DLD1 (cell line): ENCODE measurements at regions not wholly inside any gene's neighbourhood (a gene's known extent, or its start where the extent isn't known, plus 50 kb on each side); places are given as distances from the start of the nearest gene placed in this dataset.

Experiments used
- in situ Hi-C: cut with HindIII; loops from 2 replicates; pipeline ENCODE4 v1.10.0; 2017; ENCODE audit warnings: low sequenced_read_pairs

DNA sequence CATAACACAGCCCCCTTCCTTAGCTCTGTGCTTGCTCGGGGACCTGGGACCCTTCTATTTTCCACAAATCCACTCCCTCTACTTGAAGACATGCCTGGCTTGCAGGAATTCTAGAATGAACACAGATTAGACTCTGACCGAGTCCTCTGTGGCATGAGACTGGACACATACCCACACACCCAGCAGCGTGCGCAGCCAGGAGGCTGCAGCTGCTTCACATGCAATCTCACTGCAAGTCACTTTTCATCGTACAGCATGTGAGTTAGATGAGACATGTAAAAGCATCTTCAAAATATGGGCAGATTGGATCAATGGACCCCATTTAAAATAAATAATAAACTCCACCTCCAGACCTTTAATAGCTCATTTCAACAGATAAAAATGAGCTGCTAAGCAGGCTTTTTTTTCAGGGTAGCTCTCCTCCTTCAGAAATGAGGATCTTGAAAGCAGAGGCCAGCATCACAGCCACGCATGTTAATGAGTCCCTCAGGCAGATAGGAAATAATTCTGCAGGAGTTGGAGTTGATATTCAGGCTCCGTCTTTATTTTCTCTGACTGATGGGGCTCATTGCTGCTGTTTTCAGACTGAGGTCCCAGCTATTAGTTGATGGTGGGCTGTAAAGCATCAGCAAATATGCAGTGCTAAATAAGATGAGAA is 215.1 kb upstream of the GGTLC1 start:
- in situ Hi-C loops = no loop called here

DNA sequence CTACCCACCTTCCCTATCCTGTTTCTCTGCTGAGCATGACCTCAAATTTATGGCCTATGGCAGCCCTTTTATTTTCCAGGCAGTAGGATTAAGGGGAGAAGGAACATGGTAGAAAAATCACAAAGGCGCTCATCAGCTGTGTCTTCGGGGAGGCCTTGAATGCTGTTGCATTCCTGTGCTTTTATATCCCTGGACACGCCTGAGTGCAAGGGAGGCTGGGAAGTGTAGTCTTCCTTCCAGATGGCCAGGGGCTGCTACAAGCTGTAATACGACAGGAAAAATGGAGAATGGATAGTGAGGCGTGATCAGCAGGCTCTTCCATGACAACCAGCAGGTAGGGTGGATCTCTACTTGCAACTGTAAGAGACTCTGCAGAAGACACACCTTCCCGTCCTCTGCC is 210.9 kb upstream of the GGTLC1 start:
- in situ Hi-C loops = no loop called here

DNA sequence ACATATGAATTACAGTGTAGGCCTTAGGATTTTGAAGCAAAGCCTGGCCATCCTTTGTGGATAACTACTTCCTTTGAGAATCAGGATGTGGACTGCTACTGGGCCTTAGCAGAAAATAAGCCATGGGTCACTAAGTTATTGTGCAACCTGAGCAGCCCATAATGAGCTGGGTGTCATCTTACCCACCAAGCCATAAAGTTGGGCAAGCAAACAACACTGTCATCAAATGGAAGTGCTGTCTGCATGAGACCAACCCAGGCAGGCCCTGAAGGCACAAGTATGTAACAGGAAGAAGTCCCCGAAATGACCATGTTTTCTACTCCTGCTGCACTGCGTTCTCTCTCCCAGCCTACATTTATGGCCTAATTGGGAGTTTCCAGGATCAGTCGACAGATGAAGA is 205.6 kb upstream of the GGTLC1 start:
- in situ Hi-C loops = no loop called here

- in situ Hi-C loops = no loop called here
Observed at GRCh38 chr20:24190905-24191304, 202.3 kb upstream of the GGTLC1 start.

DNA sequence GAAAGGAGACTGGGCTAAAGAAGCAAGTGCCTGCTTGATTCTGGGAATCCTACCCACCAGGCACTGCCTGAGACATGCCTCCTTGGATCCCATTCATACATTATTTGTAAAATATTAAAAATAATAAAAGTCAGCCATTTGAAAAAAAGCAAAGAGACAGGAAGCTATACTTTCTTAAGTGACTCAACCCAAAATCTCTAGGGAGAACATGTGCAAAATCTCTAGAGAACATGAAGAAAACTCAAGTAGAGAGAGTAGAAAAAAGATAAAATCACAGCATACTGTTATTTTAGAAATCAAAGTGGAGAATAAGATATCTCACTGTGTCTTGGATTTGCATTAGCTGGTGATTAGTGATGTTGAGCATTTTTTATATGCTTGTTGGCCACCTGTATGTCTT is 197.2 kb upstream of the GGTLC1 start:
- in situ Hi-C loops = no loop called here

GRCh38 chr20:24181151-24181550 is 192.6 kb upstream of the GGTLC1 start:
- in situ Hi-C loops = no loop called here

- in situ Hi-C loops = no loop called here
Observed at GRCh38 chr20:24169256-24169655, 180.7 kb upstream of the GGTLC1 start.

- in situ Hi-C loops = no loop called here
Observed at GRCh38 chr20:24166412-24166811, 177.8 kb upstream of the GGTLC1 start.

GRCh38 chr20:24166123-24166381 is 177.5 kb upstream of the GGTLC1 start:
- in situ Hi-C loops = no loop called here

DNA sequence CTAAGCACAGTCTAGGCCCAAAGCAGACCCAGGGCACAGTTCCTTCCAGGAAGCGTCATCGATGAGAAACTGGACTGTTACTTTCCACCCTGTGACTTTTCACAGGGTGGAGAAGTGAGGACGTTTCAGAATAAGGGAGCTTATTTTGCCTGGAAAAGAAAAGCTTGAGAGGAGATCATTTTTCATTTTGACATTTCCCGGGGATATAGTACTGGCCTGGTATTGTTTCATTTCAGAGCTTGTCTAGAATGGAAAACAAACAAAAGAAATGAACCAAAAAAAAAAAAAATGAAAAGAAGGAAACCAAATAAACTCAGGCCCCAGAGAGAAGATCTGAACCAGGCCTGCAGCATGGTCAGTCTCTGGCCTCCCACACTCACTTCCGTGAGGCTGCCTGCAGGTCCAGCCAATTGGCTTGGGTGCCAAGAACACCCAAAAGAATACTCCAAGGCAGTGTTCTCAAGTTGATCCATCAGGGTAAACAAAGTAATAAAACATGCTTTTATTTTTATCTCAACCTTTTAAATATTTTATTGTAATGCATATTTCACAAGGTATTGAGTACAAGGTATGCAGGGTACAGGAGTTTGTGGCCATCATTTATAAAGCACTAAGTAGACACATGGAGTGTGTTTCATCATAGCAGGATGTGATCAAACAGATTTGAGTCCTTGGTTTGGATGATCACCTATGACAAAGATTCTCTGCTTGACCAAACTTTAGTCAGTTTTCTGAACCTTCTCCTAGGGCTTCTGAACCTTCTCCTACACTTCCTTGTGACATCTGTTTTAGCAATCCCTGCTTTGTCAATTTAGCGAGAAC is 176.9 kb upstream of the GGTLC1 start:
- in situ Hi-C loops = no loop called here

DNA sequence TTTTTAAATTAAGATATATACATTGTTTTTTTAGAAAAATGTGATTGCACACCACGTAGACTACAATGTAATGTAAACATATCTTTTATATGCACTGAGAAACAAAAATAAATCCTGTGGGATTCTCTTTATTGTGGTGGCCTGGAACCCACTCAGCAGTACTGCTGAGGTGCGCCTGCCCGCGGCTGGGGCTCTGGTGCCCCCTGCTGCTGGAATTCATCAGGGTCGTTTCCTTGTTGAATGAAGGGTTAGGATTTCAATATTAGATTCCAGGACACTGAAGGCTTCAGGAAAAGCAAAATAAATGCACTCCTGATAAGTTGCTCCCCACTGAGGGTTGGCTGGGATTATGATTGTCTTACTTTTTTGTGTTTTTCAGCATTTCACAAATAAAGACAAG is 175.8 kb upstream of the GGTLC1 start:
- in situ Hi-C loops = no loop called here

- in situ Hi-C loops = no loop called here
Observed at GRCh38 chr20:24163506-24163905, 174.9 kb upstream of the GGTLC1 start.

DNA sequence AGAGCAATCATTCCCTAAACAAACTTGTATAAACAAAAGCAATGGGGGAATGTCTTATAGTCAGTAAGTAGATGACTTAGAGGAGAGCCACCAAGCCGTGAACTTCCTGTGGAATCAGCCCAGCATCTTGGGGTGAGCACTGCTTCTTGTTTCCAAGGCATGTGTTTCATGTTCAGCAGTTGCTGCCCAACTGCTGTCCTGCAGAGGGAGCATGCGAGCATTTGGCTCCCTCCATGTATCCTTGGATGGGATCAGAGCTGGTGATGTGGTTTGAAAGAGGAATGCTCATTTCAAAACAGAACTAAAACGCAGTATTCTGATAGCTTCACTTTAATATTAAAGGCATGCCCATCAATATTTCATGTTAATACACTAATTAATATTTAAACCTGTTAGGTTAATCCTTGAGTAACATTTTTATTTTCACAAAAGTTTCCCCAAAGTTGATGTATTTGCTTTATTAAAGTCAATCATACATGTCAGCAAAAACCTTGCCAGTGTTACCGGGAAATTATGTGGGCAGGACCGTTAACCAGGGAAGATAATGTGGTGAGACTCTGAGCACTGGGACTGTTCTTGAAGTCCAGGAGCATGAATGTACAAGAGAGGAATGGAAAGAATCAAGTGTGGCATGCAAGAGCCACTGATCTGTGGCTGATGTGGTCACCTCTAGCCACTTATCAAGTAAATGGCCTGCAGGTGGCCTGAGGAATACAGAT is 172.1 kb upstream of the GGTLC1 start:
- in situ Hi-C loops = no loop called here

- in situ Hi-C loops = no loop called here
Observed at GRCh38 chr20:24158281-24158680, 169.7 kb upstream of the GGTLC1 start.

- in situ Hi-C loops = no loop called here
Observed at GRCh38 chr20:24157213-24157612, 168.6 kb upstream of the GGTLC1 start.

DNA sequence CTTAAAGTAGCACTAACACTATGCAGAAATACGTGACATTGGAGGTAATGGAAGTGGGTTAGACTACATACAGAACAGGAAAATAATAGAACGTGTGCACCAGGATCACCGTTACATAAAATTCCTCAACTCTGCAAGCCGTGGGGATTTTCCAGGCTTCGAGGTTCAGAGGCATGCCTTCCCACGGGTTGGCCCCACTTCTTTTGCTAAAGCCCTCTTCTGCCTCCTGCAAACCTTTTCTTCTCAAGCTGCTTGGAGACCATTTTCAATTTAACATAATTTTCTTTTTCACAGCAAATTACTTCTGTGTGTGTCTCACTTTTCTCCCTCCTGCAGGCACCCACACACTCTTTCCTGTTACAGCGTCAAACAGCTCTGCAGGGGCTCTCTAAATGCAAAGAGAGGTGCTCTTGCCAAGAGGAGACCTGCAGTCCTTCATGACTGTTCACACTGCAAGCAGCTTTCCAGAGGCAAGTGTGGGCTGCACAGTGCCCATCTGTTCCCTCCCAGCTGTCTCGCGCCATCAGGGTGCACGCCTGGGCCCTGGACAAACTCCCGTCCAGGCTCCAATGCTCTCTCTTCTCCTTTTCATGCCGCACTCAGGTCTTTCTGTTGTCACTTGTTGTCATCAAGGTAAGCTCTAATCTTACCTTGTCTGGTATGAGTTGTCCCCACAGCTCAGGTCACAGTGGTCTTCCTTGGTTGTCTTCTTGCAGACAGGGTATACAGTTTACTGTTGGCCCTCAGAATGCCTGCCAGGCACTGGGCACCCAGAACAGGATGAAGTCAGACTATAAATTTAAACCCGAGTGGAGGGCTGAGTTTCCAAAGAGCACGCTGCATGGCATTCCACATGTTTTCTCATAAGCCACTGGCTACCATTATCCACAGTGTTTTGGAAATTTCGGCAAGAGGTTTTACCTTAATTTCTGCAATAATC is 164.8 kb upstream of the GGTLC1 start:
- in situ Hi-C loops = no loop called here

GRCh38 chr20:24151621-24152294 is 163.2 kb upstream of the GGTLC1 start:
- in situ Hi-C loops = no loop called here

- in situ Hi-C loops = no loop called here
Observed at GRCh38 chr20:24150406-24150805, 161.8 kb upstream of the GGTLC1 start.

DNA sequence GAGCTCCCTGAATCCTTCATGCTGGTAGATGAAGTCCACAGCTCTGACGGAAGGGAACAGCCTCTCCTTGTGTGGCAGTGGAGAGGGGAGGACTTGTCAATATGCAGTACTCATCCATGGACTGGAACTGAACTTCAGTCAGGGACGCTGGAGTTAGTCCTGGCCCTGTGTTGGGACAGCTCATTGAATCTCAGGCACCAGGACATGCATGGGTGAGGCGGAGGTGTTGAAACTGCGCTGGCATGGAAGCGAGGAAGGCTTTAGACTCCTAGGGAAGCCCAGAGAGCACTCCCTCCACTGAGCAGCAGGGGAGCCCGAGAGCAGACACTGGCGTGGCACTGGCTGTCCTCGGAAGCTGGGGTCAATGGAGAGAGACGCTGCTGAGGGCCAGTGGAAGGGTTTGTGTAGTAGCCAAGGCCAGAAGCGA is 161.3 kb upstream of the GGTLC1 start:
- in situ Hi-C loops = no loop called here

GRCh38 chr20:24149175-24149574 is 160.6 kb upstream of the GGTLC1 start:
- in situ Hi-C loops = no loop called here
